Left ventricle myocardium inferior (tissue), 1 donor: ENCODE measurements at regions not wholly inside any gene's neighbourhood (a gene's known extent, or its start where the extent isn't known, plus 50 kb on each side); places are given as distances from the start of the nearest gene placed in this dataset.

Source experiments
- DNase-seq: peaks from one replicate; pipeline ENCODE4 v3.0.0-alpha.2; 2020
- H3K27ac ChIP-seq: fragments of 200-600 bp; replicated peaks from 2 replicates; pipeline ENCODE4 v1.8.0; 2021
- H3K27me3 ChIP-seq: fragments of 200-600 bp; 2 replicates; pipeline ENCODE4 v1.8.0; 2021; ENCODE audit warnings: low read depth
- H3K36me3 ChIP-seq: fragments of 200-600 bp; 2 replicates; pipeline ENCODE4 v1.8.0; 2021
- H3K4me1 ChIP-seq: fragments of 200-600 bp; 2 replicates; pipeline ENCODE4 v1.8.0; 2021
- H3K4me3 ChIP-seq: fragments of 200-600 bp; 2 replicates; pipeline ENCODE4 v1.8.0; 2021; ENCODE audit warnings: mild to moderate bottlenecking, moderate library complexity
- H3K9me3 ChIP-seq: fragments of 200-600 bp; replicated peaks from 2 replicates; pipeline ENCODE4 v1.8.0; 2021
- intact Hi-C: fragments of 100-400 bp; cut with micrococcal nuclease; formaldehyde crosslinking; loops from one replicate; pipeline ENCODE4 v1.11.0; 2022
- TF ChIP-seq, protein P1 (sequence below): fragments of 200-600 bp; IDR thresholded peaks from 2 replicates; pipeline ENCODE4 v1.8.0; 2021; ENCODE audit warnings: antibody characterized with exemption, mild to moderate bottlenecking, borderline replicate concordance
- donor health status: DM: no; HTN: yes; CAD: no; lungs with severe emphysema.

DNA sequence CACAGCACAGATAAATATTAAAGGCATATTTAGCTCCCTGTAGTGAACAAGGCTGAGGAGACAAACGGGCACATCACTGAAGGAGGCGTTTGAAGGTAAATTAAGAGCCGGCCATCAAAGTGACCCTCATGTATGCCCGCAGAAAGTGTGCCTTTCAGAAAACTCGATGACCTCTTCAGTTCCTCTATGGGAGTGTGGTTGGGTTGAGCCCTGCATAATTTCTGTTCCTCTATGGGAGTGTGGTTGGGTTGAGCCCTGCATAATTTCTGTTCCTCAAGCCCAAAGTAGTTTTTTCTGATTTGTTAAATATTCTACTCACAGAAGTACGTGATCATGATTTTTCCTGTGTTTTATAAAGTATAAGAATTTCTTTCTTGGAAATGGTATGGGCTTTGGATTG, 568.5 kb downstream of the TSN start:
- Histone ChIP-seq H3K27me3 (peaks cover 13% of the 10 kb centered on the region), H3K9me3 (peaks cover 8% of the 10 kb centered on the region), H3K27ac (no peak overlapping the region), H3K4me3 (no peak overlapping the region), H3K36me3 (no peaks in the 10 kb centered on the region), H3K4me1 (no peaks in the 10 kb centered on the region)
- no peak for DNase-seq
- intact Hi-C loops: no loop called here
- TF ChIP-seq, protein P1, sequence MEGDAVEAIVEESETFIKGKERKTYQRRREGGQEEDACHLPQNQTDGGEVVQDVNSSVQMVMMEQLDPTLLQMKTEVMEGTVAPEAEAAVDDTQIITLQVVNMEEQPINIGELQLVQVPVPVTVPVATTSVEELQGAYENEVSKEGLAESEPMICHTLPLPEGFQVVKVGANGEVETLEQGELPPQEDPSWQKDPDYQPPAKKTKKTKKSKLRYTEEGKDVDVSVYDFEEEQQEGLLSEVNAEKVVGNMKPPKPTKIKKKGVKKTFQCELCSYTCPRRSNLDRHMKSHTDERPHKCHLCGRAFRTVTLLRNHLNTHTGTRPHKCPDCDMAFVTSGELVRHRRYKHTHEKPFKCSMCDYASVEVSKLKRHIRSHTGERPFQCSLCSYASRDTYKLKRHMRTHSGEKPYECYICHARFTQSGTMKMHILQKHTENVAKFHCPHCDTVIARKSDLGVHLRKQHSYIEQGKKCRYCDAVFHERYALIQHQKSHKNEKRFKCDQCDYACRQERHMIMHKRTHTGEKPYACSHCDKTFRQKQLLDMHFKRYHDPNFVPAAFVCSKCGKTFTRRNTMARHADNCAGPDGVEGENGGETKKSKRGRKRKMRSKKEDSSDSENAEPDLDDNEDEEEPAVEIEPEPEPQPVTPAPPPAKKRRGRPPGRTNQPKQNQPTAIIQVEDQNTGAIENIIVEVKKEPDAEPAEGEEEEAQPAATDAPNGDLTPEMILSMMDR: no peak

DNA sequence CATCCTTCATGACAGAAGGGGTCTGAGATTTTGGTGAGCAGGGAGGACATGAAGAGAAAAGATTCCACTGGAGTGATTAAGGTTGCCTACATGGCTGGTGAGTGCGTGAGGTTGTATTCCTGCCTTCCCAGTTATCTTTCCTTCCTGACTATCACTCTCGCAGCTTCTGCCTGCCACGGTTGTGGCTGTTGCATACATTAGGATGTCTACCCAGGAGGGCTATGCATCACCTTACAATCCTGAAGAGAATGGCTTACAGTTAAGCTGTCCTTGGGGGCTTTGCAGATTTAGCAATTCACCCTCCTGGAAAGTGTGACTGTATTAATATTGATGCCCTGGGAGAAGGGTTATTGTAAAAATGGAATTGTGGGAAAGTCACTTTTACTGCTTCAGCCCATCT, 571.0 kb downstream of the TSN start:
- Histone ChIP-seq H3K9me3 (no peaks in the 10 kb centered on the region), H3K27me3 (peaks cover 13% of the 10 kb centered on the region), H3K4me3 (no peak overlapping the region), H3K36me3 (no peaks in the 10 kb centered on the region), H3K27ac (no peak overlapping the region), H3K4me1 (no peaks in the 10 kb centered on the region)
- intact Hi-C loops: no loop called here
- DNase-seq: no peak
- TF ChIP-seq, protein P1: no peak

DNA sequence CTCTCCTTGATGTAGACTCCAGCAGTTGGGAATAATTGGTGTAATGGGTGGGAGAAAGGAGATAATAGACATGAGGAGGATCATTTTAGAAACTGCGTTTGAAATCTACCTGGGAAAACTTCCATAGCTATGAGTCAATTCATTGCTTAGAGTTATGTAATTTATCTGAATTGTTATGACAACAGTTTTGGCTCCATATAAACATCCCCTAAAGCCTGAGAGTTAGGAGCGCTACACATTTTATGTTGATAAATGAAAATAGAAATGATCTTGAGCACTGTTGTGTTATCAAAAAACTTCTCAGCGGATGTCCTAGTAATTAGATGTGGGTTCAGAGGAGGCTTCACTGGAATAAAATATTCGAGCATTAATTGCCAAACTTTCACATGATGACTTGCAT, 573.4 kb downstream of the TSN start:
- Histone ChIP-seq H3K27me3 (peaks cover 13% of the 10 kb centered on the region), H3K4me3 (no peak overlapping the region), H3K36me3 (no peaks in the 10 kb centered on the region), H3K9me3 (no peaks in the 10 kb centered on the region), H3K4me1 (no peaks in the 10 kb centered on the region), H3K27ac (no peak overlapping the region)
- intact Hi-C loops: no loop called here
- TF ChIP-seq, protein P1: no peak
- no peak for DNase-seq

DNA sequence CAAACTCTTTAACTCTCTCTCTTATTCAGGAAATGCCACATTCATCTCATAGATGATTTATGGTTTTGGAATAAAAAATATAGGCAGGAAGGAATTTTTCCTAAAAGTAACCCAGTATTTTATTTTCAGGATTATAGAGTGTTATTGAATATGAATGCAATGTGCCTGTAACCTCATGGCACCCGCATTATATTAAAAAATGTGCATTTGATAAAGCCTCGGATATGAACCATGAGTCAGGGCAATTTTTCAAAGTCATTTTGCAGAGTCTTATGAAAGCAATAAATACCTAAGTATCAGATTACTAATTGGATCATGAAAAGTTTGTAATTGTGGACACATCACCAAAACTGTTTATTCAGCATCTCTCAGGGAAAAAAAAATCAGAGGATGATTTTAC, 573.8 kb downstream of the TSN start:
- DNase-seq: no peak
- no peak overlapping the region for H3K4me3 ChIP-seq
- no peaks in the 10 kb centered on the region for H3K9me3 ChIP-seq
- intact Hi-C loops: no loop called here
- H3K27me3 ChIP-seq: peaks cover 13% of the 10 kb centered on the region
- no peak overlapping the region for H3K27ac ChIP-seq
- TF ChIP-seq, protein P1: no peak
- no peaks in the 10 kb centered on the region for H3K4me1 ChIP-seq
- H3K36me3 ChIP-seq: no peaks in the 10 kb centered on the region

DNA sequence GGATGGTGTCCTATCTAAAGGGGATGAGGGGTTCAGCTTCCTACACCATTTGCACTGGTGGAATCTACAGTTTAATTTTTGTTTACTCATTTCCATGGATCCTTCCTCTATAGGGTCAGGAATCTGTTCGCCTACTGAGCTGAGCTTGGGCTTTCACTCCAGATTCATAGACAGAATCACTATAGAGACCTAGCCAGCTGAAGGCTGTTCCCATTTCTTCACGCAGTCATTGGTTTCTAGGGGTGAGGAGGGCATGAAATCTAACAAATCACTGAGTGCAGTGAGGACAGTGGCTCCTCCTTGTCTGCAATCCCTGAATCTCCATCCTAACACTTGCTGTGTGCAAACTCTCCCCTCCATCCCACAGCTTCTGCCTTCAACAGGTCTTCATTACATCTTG, 578.5 kb downstream of the TSN start:
- no peak for DNase-seq
- intact Hi-C loops: no loop called here

More for the DNA sequence above, 578.5 kb downstream of the TSN start:
- H3K4me1 ChIP-seq: no peaks in the 10 kb centered on the region
- H3K27ac ChIP-seq: no peak overlapping the region
- H3K4me3 ChIP-seq: no peak overlapping the region
- H3K36me3 ChIP-seq: no peaks in the 10 kb centered on the region
- TF ChIP-seq, protein P1: no peak
- no peaks in the 10 kb centered on the region for H3K27me3 ChIP-seq
- no peaks in the 10 kb centered on the region for H3K9me3 ChIP-seq
